CD14-positive monocyte (primary cell): ENCODE measurements at regions not wholly inside any gene's neighbourhood (a gene's known extent, or its start where the extent isn't known, plus 50 kb on each side); places are given as distances from the start of the nearest gene placed in this dataset.

Source experiments
- DNase-seq, 3 donors: peaks; one replicate each; pipeline ENCODE4 v3.0.0-alpha.2; 2011 to 2022
- H2AFZ ChIP-seq: 2 replicates; pipeline ENCODE4 v1.6.0; 2012; ENCODE audit warnings: mild to moderate bottlenecking, low read depth, low read length, inconsistent platforms; ENCODE audit not compliant: insufficient read depth, poor library complexity, severe bottlenecking
- H3K27ac ChIP-seq, 2 donors: 1 replicate in 1 of 2; 2 replicates in 1 of 2; pipeline ENCODE4 v1.5.1; 2012 to 2013; ENCODE audit warnings: low read length in 2 of 2, control low read depth in 1 of 2, inconsistent platforms in 1 of 2, low read depth in 1 of 2, mild to moderate bottlenecking in 1 of 2
- H3K27me3 ChIP-seq, 2 donors: one replicate each; pipeline versions ENCODE4 v1.6.0 to v1.6.1; 2011 to 2013; ENCODE audit warnings: low read length in 2 of 2; ENCODE audit not compliant: control insufficient read depth in 2 of 2, insufficient read depth in 2 of 2
- H3K36me3 ChIP-seq, 2 donors: replicated peaks in 1 of 2; 1 replicate in 1 of 2; 2 replicates in 1 of 2; pipeline versions ENCODE4 v1.5.1 to v1.6.1; 2012 to 2013; ENCODE audit warnings: low read length in 2 of 2, control low read depth in 1 of 2, inconsistent platforms in 1 of 2, mild to moderate bottlenecking in 1 of 2; ENCODE audit not compliant: insufficient read depth in 2 of 2, control insufficient read depth in 1 of 2
- H3K4me1 ChIP-seq, 2 donors: 1 replicate in 1 of 2; 2 replicates in 1 of 2; pipeline versions ENCODE4 v1.5.1 to v1.6.1; 2012 to 2013; ENCODE audit warnings: low read length in 2 of 2, control low read depth in 1 of 2, inconsistent platforms in 1 of 2, mild to moderate bottlenecking in 1 of 2, moderate library complexity in 1 of 2; ENCODE audit not compliant: insufficient read depth in 2 of 2, control insufficient read depth in 1 of 2
- H3K4me2 ChIP-seq: replicated peaks from 2 replicates; pipeline ENCODE3; 2012; ENCODE audit warnings: low read length, moderate library complexity, mild to moderate bottlenecking; ENCODE audit not compliant: poor library complexity, severe bottlenecking; ENCODE audit errors: extremely low read depth
- H3K4me3 ChIP-seq, 3 experiments: fragments of 200-600 bp in 1 of 3; sonication (generic) in 1 of 3; replicated peaks in 1 of 3; 1 replicate in 2 of 3; 2 replicates in 1 of 3; pipeline ENCODE4 v1.5.1; 2011 to 2013; ENCODE audit warnings: low read length in 3 of 3, mild to moderate bottlenecking in 3 of 3, control low read depth in 2 of 3, low read depth in 2 of 3, inconsistent platforms in 1 of 3, moderate library complexity in 1 of 3
- H3K79me2 ChIP-seq: 2 replicates; pipeline ENCODE4 v1.6.0; 2012; ENCODE audit warnings: mild to moderate bottlenecking, control low read depth, inconsistent platforms, low read length, moderate library complexity; ENCODE audit not compliant: insufficient read depth
- H3K9ac ChIP-seq: 2 replicates; pipeline ENCODE4 v1.6.0; 2017; ENCODE audit warnings: low read length, mild to moderate bottlenecking; ENCODE audit not compliant: insufficient read depth, poor library complexity, severe bottlenecking
- H3K9me3 ChIP-seq, 2 donors: replicated peaks in 1 of 2; 1 replicate in 1 of 2; 2 replicates in 1 of 2; pipeline versions ENCODE4 v1.5.1 to v1.6.1; 2012 to 2013; ENCODE audit warnings: low read length in 2 of 2, control low read depth in 1 of 2; ENCODE audit not compliant: control insufficient read depth in 1 of 2, insufficient read depth in 1 of 2
- H4K20me1 ChIP-seq: 2 replicates; pipeline ENCODE4 v1.6.0; 2012; ENCODE audit warnings: mild to moderate bottlenecking, low read length, control low read depth, moderate library complexity; ENCODE audit not compliant: insufficient read depth
- H3K27ac Mint-ChIP-seq, 7 donors: one replicate each; pipeline ENCODE4 v1.8.0; 2020; ENCODE audit warnings: mild to moderate bottlenecking in 7 of 7, mixed read lengths in 7 of 7, moderate library complexity in 6 of 7, inconsistent platforms in 2 of 7
- H3K27me3 Mint-ChIP-seq, 3 donors: one replicate each; pipeline ENCODE4 v1.8.0; 2021 to 2022; ENCODE audit warnings: low read depth in 3 of 3, mild to moderate bottlenecking in 3 of 3, mixed read lengths in 3 of 3, moderate library complexity in 3 of 3, inconsistent platforms in 1 of 3
- H3K36me3 Mint-ChIP-seq, 2 donors: one replicate each; pipeline ENCODE4 v1.8.0; 2020; ENCODE audit warnings: mixed read lengths in 2 of 2, inconsistent platforms in 1 of 2, mild to moderate bottlenecking in 1 of 2
- H3K4me1 Mint-ChIP-seq: one replicate; pipeline ENCODE4 v1.8.0; 2020; ENCODE audit warnings: mild to moderate bottlenecking, mixed read lengths
- H3K4me3 Mint-ChIP-seq, 2 donors: one replicate each; pipeline ENCODE4 v1.8.0; 2020; ENCODE audit warnings: mild to moderate bottlenecking in 2 of 2, mixed read lengths in 2 of 2, moderate library complexity in 1 of 2
- H3K9me3 Mint-ChIP-seq, 7 donors: one replicate each; pipeline ENCODE4 v1.8.0; 2020 to 2022; ENCODE audit warnings: mixed read lengths in 7 of 7, mild to moderate bottlenecking in 6 of 7, moderate library complexity in 6 of 7, inconsistent platforms in 2 of 7
- WGBS: methylation state at CpG from one replicate; pipeline ENCODE4 v1.1.5; 2013; ENCODE audit warnings: missing lambda C conversion rate; ENCODE audit not compliant: insufficient coverage; 5-methylcytosine and 5-hydroxymethylcytosine counted together
- intact Hi-C, 2 donors: fragments of 100-400 bp; cut with micrococcal nuclease; formaldehyde crosslinking; loops; one replicate each; pipeline versions ENCODE4 v1.15.0 to v1.15.1; 2023
- TF ChIP-seq, protein P1 (sequence below): fragments of 200-600 bp; IDR thresholded peaks from one replicate; pipeline ENCODE4 v1.8.0; 2022; ENCODE audit warnings: antibody characterized with exemption, mild to moderate bottlenecking

DNA sequence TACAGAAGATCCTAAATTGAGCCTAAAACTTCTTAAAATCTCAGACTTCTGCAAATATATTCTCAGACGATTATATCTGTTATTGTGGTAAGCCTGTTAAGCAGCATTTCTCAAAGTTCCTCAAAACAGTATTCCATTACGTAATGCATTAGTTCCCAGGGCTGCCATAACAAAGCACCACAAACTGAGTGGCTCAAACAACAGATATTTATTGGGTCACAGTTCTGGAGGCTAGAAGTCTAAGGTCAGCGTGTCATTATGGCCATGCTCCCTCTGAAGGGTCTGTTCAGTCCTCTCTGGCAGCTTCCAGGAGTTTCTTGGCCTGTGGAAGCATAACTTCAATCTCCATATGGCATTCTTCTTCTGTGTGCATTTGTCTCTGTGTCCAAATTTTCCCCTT is 103.5 kb upstream of the ST6GALNAC5 start:
- Histone ChIP-seq H3K9me3 (no peaks in the 10 kb centered on the region), H2AFZ (no peak overlapping the region), H3K36me3 (no peaks in the 10 kb centered on the region), H3K4me3 (no peak overlapping the region), H3K79me2 (no peaks in the 10 kb centered on the region), H3K27ac (no peak overlapping the region), H4K20me1 (no peaks in the 10 kb centered on the region), H3K4me1 (peaks cover 6 to 9% of the 10 kb centered on the region in 2 donors), H3K4me2 (no peak overlapping the region), H3K27me3 (peaks cover 0 to 6% of the 10 kb centered on the region in 2 donors), H3K9ac (no peak overlapping the region)
- TF ChIP-seq, protein P1, sequence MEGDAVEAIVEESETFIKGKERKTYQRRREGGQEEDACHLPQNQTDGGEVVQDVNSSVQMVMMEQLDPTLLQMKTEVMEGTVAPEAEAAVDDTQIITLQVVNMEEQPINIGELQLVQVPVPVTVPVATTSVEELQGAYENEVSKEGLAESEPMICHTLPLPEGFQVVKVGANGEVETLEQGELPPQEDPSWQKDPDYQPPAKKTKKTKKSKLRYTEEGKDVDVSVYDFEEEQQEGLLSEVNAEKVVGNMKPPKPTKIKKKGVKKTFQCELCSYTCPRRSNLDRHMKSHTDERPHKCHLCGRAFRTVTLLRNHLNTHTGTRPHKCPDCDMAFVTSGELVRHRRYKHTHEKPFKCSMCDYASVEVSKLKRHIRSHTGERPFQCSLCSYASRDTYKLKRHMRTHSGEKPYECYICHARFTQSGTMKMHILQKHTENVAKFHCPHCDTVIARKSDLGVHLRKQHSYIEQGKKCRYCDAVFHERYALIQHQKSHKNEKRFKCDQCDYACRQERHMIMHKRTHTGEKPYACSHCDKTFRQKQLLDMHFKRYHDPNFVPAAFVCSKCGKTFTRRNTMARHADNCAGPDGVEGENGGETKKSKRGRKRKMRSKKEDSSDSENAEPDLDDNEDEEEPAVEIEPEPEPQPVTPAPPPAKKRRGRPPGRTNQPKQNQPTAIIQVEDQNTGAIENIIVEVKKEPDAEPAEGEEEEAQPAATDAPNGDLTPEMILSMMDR = no peak
- peaks cover 7% of the 10 kb centered on the region for H3K4me1 Mint-ChIP-seq
- peak in 1 of 3 donors; percentile 8 for DNase-seq
- no peaks in the 10 kb centered on the region for H3K36me3 Mint-ChIP-seq
- 50% methylated on average over 2 of the region's 3 CpGs for WGBS
- peaks cover 6 to 13% (median 10%) of the 10 kb centered on the region in 3 donors for H3K27me3 Mint-ChIP-seq
- H3K4me3 Mint-ChIP-seq = no peak overlapping the region
- intact Hi-C loops = no loop called here
- H3K27ac Mint-ChIP-seq = no peak overlapping the region
- peaks cover 0 to 3% (median 2%) of the 10 kb centered on the region in 7 donors for H3K9me3 Mint-ChIP-seq

DNA sequence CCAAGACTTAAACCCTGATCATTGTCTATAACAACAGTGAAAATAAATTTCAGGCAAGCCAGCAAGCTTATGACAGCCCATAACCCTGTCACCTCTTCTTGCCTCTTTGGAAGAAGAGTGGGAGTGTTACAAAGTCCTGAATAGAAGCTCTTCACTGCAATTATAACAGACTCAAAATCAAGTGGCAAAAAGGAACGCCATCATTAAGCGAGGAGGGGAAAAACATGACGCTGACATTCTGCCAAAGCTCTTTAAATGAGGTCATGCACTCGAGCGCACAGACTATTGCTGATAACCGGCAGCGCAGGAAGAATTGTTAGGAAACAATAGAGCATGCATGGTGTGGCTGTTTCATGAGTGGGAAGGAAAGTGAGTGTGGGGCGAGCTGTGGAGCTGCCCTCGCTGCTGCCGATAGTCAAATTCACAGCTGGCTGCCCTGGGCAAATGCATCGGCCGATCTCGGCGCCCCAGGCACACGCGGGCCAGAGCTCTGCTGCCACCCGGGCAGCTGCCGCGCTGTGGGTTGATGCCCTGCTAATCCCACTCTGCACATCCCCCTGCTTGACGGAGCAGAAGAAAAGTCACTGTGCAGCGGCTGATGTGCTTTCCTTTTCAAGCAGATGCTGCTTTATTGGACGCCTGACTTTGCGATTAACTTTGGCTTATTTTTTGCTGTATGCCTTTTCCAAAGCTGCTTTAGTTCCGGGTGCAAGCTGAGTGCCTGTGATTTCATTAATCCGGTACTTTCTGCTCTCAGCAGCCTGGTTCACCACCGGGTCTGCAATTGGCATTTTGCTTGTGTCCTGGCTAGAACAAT is 102.4 kb upstream of the ST6GALNAC5 start:
- no peaks in the 10 kb centered on the region for H3K36me3 Mint-ChIP-seq
- peaks cover 0 to 3% (median 2%) of the 10 kb centered on the region in 7 donors for H3K9me3 Mint-ChIP-seq
- Histone ChIP-seq H3K9ac (no peak overlapping the region), H3K4me3 (no peak overlapping the region), H2AFZ (no peak overlapping the region), H3K27ac (no peak overlapping the region), H4K20me1 (no peaks in the 10 kb centered on the region), H3K79me2 (no peaks in the 10 kb centered on the region), H3K4me1 (peaks cover 4 to 6% of the 10 kb centered on the region in 2 donors), H3K4me2 (no peak overlapping the region), H3K36me3 (no peaks in the 10 kb centered on the region), H3K9me3 (no peaks in the 10 kb centered on the region), H3K27me3 (peaks cover 0 to 6% of the 10 kb centered on the region in 2 donors)
- intact Hi-C loops = no loop called here
- H3K4me3 Mint-ChIP-seq = peak overlapping the region in 1 of 2 donors; percentile 46
- TF ChIP-seq, protein P1 = no peak
- no peak for DNase-seq
- peaks cover 6 to 13% (median 10%) of the 10 kb centered on the region in 3 donors for H3K27me3 Mint-ChIP-seq
- WGBS = 62% methylated on average over 23 of the region's 26 CpGs
- peaks cover 7% of the 10 kb centered on the region for H3K4me1 Mint-ChIP-seq
- H3K27ac Mint-ChIP-seq = no peak overlapping the region
